Stimulated activated CD4-positive, alpha-beta T cell treated with anti-CD3 and anti-CD28 coated beads, Interleukin-12 subunit alpha, Interleukin-12 subunit beta, amount 100 ng/mL, for 4 hours (primary cell): ENCODE measurements at regions not wholly inside any gene's neighbourhood (a gene's known extent, or its start where the extent isn't known, plus 50 kb on each side); places are given as distances from the start of the nearest gene placed in this dataset.
"Not testable (repeated sequence)": the region's sequence is repeated elsewhere in the genome, so short reads cannot be mapped to it uniquely, and the experiment has no call there.

Source experiments
- DNase-seq: peaks from one replicate; pipeline ENCODE4 v3.0.0-alpha.2; 2020

DNA sequence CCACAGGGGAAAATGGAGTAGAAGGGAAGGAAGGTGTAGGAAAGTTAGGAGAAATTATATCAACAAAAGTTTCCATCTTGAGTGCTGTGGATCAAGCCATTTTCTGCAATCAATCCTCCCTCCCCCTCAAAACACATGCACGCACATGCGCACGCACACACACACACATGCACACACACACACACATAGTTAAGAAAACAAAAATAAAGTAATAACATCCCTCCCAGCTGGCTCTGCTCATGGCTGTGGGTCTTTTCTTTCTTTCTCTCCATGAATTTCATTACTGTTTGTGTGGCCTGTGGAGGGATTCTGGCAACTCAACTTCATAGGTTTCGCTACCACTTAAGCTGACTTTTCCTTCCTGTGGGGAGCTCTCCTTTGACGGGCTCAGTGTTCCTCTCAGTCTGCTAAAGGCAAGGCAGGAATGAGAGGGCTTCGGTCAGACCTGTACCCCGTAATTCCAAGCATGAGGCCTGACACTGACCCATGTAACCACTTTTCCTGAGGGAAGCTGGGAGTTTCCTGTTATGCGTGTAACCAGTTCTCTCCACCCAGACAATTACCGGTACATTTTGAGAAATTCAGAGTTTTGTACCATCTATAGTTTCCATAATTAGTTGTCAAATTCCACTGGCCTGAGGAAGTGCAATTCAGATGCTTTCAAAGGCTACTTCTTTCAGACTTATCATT, 79.8 kb downstream of the ZNF92 start:
- no peak for DNase-seq

DNA sequence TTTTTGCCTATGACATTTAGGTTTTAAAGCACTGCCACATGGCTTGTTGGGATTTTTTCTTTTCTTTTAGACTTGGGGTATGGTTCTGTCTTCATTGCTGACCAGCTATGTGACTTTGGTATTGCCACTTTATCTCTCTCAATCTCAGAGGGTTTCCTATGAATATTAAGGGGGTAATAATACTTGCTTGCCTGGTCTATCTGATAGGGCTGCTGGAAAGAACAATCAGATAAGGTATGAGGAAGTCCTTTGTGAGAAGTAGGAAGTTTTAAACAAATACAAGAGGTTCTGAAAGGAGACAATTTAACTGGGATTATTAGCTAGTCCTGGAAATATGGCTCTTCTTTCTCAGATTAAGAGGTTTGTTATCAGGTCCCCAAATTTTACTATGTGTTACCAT, 80.8 kb downstream of the ZNF92 start:
- DNase-seq = no peak

DNA sequence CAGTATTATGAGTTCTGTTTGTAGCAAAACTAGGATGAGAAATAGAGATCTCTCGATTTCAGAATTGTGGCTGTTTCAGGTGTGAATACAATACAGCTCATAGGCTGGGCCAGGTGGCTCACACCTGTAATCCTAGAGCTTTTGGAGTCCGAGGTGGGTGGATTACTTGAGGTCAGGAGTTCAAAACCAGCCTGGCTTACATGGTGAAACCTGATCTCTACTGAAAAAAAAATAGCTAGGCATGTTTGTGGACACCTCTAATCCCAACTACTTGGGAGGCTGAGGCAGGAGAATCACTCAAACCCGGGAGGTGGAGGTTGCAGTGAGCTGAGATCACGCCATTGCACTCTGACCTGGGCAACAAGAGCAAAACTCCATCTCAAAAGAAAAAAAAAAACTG, 81.4 kb downstream of the ZNF92 start:
- not testable (repeated sequence) for DNase-seq

DNA sequence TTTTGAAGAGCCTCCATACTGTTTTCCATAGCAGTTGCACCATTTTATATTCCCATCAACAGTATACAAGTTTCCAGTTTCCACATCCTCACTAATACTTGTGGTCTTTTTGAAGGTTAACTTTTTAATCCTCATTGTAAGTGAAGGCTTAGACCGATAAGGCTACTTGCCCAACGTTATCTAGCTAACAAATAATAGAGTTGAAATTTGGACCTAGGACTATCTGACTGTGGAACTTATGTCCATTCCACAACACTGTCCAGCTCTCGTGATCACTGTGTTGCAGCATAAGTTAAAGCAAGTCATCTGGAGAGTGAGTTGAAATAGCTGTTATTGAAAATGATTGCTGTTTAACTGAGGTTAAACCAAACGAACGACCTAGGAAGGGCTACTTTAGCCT, 84.0 kb downstream of the ZNF92 start:
- no peak for DNase-seq

DNA sequence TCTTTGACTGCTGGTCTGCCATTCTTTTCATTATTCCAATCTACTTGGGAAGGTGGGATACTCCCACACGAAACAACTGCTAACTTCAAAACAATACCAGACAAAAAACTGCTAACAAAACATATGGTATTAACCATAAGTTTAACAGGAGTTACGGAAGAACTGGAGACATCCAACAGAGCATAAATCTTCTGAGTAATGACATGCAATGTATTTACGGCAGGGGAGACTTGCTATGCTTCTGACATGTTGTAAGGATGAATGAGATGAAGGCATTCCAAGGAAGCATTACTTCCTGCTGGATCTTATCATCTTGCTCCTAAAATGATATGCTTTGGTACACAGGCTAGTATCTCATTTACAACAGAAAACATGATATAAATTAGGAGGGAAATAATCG, 85.8 kb downstream of the ZNF92 start:
- no peak for DNase-seq

DNA sequence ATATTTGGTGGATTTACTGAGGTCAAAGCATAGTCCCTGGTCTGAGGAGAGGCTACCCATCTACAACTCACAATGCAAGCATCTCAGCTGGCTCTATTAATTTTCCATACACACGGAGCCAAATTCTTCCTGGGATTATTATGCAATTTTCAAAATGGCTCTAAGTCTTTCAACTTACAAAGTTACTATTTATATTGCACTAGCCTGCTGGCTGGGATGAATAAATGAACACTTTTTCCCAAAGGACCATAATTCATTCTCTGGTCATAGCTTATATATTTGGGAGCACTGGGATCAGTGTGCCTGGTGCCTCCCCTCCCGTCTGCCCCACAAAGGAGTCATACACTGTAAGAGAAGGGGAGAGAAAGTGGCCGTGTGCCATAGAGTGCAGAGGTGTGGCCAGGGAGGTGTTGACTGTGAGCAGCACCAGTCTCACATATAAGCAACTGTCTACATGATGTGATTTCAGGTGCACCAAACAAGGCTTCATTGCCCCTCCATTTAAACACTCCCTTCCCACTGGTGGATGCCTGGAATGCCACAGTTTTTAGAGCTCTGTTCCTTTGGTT, 88.6 kb downstream of the ZNF92 start:
- no peak for DNase-seq

DNA sequence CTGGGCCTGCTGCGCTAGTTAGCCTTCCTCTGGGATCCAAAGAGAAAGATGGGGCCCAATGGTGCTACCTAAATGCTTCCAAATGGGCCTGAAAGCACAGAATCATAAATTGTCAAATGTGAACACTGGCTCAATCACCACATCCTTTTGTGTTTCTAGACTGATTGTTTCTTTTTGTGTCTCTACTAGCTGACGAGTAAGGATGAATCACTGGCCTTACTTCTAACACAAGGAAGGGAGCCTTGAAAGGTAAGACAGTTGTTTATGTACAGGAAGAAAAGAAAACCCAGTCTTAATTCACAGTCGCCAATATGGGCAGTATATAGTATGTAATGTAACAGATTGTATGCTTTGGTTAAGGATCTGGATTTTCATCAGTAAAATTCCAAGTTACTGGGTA, 89.5 kb downstream of the ZNF92 start:
- DNase-seq = no peak

DNA sequence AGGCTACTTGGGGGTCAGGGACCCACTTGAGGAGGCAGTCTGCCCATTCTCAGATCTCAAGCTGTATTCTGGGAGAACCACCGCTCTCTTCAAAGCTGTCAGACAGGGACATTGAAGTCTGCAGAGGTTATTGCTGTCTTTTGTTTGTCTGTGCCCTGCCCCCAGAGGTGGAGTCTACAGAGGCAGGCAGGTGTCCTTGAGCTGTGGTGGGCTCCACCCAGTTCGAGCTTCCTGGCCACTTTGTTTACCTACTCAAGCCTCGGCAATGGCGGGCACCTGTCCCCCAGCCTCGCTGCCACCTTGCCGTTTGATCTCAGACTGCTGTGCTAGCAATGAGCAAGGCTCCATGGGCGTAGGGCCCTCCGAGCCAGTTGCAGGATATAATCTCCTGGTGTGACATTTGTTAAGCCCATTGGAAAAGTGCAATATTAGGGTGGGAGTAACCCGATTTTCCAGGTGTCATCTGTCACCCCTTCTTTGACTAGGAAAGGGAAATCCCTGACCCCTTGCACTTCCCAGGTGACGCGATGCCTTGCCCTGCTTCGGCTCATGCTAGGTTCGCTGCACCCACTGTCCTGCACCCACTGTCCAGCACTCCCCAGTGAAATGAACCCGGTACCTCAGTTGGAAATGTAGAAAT, 96.4 kb downstream of the ZNF92 start:
- DNase-seq = not testable (repeated sequence)

DNA sequence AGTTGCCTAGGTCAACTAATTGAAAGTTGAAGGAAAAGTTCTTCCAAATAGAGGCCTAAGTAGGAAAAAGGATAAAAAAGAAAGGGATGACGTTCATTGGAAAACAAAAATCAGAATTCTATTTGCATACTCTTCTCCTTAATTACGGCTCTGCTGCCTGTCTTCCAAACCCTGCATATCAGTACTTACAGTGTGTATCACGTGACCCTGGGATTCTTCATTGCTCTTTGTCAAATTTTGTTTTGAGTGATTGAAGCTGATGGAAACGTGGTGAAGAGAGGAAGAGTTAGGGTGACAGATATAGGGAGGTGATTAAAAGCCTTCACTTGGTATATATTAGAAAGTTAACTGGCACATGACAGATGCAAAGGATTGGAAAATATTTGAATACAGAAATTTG, 97.9 kb downstream of the ZNF92 start:
- DNase-seq = no peak

DNA sequence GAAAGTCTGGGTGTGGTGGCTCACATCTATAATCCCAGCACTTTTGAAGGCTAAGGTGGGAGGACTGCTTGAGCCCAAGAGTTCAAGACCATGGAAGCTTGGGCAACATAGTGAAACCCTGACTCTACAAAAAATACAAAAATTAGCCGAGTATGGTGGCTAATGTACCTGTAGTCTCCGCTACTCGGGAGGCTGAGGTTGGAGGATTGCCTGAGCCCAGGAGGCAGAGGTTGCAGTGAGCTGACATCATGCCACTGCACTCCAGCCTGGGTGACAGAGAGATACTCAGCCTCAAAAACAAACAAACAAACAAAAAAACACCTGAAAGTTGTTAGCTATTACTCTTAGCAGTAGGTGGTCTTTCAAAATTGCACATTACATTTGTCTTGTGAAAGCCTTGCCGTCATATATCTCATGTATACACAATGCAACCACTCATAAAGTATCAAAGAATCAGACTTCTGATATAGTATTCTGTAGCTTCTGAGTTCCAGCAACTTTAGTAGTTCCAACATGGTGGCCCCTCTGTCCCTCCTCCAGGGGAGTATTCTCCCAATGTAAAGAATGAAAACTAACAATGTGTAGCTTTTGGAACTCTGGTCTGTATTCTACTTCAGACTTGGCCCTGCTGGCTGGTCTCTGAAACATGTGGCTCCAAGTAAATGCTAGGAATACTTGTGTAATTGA, 101.5 kb downstream of the ZNF92 start:
- DNase-seq = no peak

DNA sequence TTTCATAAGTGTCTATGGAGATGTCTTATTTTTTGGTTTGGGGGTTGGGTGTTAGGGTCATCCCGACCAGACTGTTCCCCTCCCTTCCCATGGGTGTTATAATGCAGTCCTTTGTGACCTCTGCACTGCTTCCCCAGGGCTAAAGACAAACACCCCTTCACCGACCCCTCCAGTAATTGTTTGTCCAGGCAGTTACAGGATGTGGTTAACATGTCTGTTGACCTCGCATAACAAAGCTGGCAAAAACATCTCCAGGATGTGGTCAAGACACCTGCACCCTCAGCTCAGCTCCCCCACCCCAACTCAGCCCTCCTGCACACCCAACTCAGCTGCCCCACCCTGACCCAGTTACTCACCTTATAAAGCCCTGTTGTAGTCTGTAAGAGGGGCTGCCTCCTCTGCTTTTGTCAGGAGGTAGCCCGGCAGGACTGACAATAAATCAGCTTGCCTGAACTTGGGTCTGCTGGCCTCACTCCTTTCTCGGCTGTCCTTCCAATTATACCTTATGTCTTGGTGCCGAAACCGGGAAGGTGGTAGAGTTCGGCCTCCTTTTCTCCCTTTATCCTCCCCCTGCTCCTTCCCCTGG, 102.2 kb downstream of the ZNF92 start:
- no peak for DNase-seq

DNA sequence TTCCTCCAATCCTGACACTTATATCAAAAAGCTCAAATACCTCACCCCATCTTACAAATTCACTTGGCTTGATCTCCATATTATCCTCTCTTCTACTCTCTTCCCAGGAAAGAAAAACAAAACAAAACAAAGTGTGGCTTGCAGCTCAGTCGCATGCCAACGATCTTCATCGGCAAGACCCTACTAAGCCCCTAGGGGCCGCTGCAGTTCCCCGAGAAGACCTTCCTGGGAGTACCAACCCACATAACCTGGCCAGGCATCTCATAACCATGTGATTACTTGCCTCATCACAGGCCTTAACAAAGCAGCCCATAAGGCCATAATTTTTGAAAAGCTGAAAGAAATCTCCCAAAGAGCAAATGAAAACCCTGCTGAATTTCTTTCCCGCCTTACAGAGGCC, 103.7 kb downstream of the ZNF92 start:
- no peak for DNase-seq

DNA sequence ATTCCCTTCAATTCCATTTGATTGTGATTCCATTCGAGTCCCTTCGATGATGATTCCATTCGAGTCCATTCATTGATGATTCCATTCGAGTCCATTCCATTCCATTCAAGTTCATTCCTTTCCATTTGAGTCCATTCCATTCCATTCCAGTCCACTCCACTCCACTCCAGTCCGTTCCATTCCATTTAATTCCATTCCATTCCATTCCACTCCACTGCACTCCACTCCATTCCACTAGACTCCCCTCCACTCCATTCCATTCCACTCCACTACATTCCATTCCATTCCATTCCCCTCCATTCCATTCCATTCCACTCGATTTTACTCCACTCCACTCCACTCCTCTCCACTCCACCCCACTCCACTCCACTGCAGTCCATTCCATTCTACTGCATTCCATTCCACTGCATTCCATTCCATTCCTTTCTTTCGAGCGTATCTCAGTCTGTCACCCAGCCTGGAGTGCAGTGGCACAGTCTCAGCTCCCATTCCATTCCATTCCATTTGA, 115.7 kb downstream of the ZNF92 start:
- no peak for DNase-seq

DNA sequence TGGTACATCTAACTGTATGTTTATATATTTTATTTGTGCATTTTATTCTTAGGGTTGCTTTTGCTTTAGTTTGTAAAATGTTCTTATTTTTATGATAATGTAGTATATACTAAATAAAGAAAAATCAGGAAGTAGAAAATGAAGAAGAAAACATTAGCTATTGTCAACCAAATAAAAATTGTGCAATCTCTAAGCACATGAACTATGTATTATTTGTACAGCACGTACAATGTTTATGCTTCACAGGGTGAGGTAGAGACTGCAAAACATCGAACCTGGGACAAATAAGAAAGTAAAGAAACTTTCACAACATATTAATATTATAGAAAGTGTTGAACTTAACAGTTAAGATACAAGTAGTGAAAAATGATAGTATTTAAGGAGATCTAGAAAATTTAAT, 123.0 kb downstream of the ZNF92 start:
- not testable (repeated sequence) for DNase-seq

DNA sequence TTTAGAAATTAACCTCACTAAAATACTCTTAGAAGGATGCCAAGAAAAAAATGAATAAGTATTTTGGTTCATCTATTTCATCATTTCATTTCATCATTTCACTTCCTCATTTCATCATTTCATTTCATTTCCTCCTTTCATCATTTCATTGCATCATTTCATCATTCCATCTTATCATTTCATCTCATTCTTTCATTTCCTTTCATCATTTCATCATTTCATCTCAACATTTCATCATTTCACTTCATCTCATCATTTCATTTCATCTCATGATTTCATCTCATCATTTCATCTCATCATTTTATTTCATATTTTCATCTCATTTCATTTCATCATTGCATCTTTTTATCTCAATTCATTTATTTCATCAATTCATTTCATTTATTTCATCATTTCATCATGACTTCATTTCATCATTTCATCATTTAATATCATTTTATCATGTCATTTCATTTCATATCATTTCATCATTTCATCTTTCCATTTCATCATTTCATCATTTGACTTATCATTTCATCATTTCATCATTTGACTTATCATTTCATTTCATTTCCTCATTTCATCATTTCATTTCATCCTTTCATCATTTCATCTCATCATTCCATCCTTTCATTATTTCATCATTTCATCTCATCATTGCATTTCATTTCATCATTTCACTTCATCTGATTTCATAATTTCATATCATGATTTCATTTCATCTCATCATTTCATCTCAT, 129.9 kb downstream of the ZNF92 start:
- DNase-seq = no peak

DNA sequence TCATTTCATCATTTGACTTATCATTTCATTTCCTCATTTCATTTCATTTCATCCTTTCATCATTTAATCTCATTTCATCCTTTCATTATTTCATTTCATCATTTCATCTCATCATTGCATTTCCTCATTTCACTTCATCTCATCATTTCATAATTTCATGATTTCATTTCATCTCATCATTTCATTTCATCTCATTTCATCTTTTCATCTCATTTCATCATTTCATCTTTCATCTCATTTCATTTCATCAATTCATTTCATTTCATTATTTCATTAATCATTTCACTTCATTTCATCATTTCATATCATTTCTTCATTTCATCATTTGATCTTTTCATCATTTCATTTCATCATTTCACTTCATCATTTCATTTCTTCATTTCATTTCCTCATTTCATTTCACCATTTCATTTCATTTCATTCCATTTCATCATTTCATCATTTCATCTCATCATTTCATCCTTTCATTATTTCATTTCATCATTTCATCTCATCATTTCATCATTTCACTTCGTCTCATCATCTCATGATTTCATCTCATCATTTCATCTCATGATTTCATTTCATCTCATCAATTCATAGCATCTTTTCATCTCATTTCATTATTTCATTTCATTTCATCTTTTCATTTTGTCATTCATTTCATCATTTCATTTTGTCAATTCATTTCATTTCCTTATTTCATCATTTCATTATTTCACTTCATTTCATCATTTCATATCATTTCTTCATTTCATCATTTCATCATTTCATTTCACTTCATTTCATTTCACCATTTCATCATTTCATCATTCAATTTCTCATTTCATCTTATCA, 131.1 kb downstream of the ZNF92 start:
- DNase-seq = not testable (repeated sequence)

DNA sequence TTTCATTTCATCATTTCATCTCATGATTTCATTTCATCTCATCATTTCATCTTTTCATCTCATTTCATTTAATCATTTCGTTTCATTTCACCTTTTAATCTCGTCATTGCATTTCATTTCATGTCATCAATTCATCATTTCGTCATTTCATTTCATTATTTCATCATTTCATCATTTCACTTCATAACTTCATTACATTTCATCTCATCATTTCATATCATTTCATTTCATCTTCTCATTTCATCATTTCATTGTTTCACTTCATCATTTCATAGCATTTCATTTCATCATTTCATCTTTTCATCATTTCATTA, 131.6 kb downstream of the ZNF92 start:
- DNase-seq = not testable (repeated sequence)

DNA sequence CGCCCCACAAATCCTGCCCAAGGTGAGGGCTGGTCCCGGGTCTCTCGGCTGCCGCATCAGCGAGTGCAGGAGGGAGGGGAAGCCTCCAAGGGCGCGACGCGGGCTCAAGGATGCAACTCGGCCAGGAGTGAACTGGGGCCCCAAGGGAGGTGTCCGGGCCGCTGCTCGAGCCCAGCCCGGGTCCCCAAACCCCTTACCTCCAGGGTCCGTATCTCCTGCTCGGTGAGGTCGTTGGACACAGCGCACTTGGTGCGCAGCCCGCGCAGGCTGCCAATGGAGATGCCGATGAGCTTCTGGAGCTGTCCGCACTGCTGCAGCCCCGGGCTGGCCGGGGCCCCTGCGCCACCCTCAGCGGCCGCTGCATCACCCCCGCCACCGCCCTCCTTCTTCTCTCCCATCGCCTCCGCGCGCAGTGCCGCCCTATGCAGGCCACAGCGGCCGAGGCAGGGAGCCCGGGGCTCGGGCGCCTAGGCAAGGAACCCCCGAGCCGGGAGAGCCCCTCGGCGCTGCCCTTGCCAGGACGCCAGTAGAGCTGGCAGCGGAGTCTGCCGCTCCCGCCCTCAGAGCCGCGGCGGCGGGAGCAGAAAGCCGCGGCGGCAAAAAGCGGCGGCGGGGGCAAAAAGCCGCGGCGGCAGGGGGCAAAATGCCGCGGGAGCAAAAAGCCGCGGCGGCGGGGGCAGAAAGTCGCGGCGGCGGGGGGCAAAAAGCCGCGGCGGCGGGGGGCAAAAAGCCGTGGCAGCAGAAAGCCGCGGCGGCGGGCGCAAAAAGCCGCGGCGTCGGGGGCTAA, 135.1 kb downstream of the ZNF92 start:
- not testable (repeated sequence) for DNase-seq

DNA sequence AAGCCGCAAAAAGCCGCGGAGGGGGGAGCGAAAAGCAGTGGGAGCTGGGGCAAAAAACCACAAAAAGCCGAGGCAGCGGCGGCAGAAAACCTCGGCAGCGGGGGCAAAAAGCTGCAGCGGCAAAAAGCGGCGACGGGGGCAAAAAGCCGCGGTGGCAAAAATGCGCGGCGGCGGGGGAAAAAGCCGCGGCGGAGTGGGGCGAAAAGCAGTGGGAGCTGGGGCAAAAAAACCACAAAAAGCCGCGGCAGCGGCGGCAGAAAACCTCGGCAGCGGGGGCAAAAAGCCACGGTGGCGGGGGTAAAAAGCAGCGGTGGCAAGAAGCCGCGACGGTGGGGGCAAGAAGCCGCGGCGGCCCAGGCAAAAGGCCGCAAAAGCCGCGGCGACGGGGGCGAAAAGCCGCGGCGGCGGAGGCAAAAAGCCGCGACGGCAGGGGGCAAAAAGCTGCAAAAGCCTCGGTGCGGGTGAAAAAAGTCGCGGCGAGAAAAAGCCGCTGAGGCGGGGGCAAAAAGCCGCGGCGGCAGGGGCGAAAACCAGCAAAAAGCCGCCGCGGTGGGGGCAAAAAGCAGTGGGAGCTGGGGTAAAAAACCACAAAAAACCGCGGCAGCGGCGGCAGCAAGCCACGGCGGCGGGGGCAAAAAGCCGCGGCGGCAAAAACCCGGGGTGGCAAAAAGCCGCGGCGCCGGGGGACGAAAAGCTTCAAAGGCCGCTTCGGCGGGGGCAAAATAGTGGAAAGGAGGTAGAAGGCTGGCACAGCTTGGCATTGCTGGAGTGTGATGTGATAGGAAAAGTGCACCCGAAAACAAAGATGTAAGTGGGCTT, 135.9 kb downstream of the ZNF92 start:
- DNase-seq = no peak

DNA sequence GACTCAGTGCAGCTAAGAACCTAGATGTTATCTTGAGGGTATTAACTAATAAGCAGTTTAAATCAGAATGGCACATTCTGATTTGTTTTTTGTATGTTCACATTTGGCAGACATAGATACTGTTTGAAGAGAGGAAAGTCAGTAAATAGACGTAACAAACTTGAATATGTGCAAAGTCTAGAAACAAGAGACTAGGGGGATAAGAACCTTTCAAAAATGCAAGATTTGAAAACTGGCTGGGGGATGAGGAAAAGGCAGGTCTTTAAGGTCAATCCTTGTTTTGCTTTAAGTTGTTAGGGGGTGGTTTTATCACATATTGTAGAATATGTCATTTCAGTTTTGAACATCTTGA, 136.5 kb downstream of the ZNF92 start:
- DNase-seq = not testable (repeated sequence)
